GM08714 (cell line): ENCODE measurements at regions not wholly inside any gene's neighbourhood (a gene's known extent, or its start where the extent isn't known, plus 50 kb on each side); places are given as distances from the start of the nearest gene placed in this dataset.

Source experiments
- H3K4me3 ChIP-seq: fragments of 200-500 bp; sonication (Bioruptor generic); 2 replicates; pipeline ENCODE4 v1.5.1; 2014; ENCODE audit warnings: mild to moderate bottlenecking, low read length, inconsistent platforms
- ZNF274 ChIP-seq: IDR thresholded peaks from 2 replicates; pipeline ENCODE4 v1.6.1; 2012; ENCODE audit warnings: mild to moderate bottlenecking, low read depth, low read length

GRCh38 chr4:183826461-183826860 is 78.6 kb upstream of the STOX2 start:
- H3K4me3 ChIP-seq = no peak overlapping the region
- TF ChIP-seq ZNF274 = no peak

GRCh38 chr4:183828125-183828524 is 77.0 kb upstream of the STOX2 start:
- no peak for TF ChIP-seq ZNF274
- no peak overlapping the region for H3K4me3 ChIP-seq

- no peak for TF ChIP-seq ZNF274
- H3K4me3 ChIP-seq = no peak overlapping the region
Measured at GRCh38 chr4:183828839-183829238, 76.3 kb upstream of the STOX2 start.

- no peak overlapping the region for H3K4me3 ChIP-seq
- TF ChIP-seq ZNF274 = no peak
Measured at GRCh38 chr4:183830438-183830985, 74.6 kb upstream of the STOX2 start.

- no peak for TF ChIP-seq ZNF274
- H3K4me3 ChIP-seq = no peak overlapping the region
Measured at GRCh38 chr4:183831026-183831446, 74.1 kb upstream of the STOX2 start.

GRCh38 chr4:183831683-183832082 is 73.4 kb upstream of the STOX2 start:
- no peak overlapping the region for H3K4me3 ChIP-seq
- no peak for TF ChIP-seq ZNF274

GRCh38 chr4:183832776-183833450 is 72.2 kb upstream of the STOX2 start:
- no peak for TF ChIP-seq ZNF274
- H3K4me3 ChIP-seq = no peak overlapping the region

GRCh38 chr4:183834252-183834651 is 70.9 kb upstream of the STOX2 start:
- no peak for TF ChIP-seq ZNF274
- H3K4me3 ChIP-seq = no peak overlapping the region

GRCh38 chr4:183837222-183837621 is 67.9 kb upstream of the STOX2 start:
- H3K4me3 ChIP-seq = no peak overlapping the region
- TF ChIP-seq ZNF274 = no peak

GRCh38 chr4:183838987-183839712 is 66.0 kb upstream of the STOX2 start:
- TF ChIP-seq ZNF274 = no peak
- H3K4me3 ChIP-seq = no peak overlapping the region

GRCh38 chr4:183840311-183840710 is 64.8 kb upstream of the STOX2 start:
- H3K4me3 ChIP-seq = no peak overlapping the region
- no peak for TF ChIP-seq ZNF274

GRCh38 chr4:183841001-183841400 is 64.1 kb upstream of the STOX2 start:
- no peak for TF ChIP-seq ZNF274
- H3K4me3 ChIP-seq = no peak overlapping the region

- no peak for TF ChIP-seq ZNF274
- no peak overlapping the region for H3K4me3 ChIP-seq
Measured at GRCh38 chr4:183842129-183842528, 63.0 kb upstream of the STOX2 start.

- no peak for TF ChIP-seq ZNF274
- no peak overlapping the region for H3K4me3 ChIP-seq
Measured at GRCh38 chr4:183843248-183843671, 61.8 kb upstream of the STOX2 start.

GRCh38 chr4:183846951-183847350 is 58.2 kb upstream of the STOX2 start:
- H3K4me3 ChIP-seq = no peak overlapping the region
- no peak for TF ChIP-seq ZNF274
